ENCODE measurements at regions not wholly inside any gene's neighbourhood (a gene's known extent, or its start where the extent isn't known, plus 50 kb on each side); places are given as distances from the start of the nearest gene placed in this dataset.

DNA sequence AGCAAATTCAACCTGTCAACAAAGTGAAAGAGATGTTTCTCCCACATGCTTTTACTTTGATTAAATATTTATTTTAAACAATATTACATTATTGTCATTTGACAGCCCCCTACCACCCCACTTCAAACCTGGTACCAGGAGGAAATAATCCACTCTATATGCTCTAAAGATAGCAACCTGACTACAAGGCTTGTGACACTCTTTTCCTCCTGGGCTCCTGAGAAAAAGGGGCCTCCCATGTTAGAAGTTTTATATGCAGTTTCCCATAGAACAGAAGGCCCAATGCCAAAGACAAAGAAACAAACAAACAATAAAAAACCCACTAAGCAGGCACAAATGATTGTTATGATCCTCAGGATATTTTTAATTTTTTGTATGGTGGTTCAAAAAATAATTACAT lies 73.6 kb downstream of the RPS29 start:
- ChIA-PET POLR2A (ENCODE audit: unreplicated experiment) (interaction anchor here (0.7 kb wide), 1 partner anchor 1893 kb away, joined by 5 read pairs; no protein-coding TSS in a partner anchor), CTCF (interaction anchor here (0.7 kb wide), 1 partner anchor 17 kb away, joined by 3 read pairs; no protein-coding TSS in a partner anchor)
- Histone ChIP-seq H3K27me3 (ENCODE audit: insufficient read depth, low read depth) (no peaks in the 10 kb centered on the region), H3K9me3 (ENCODE audit: insufficient read depth, low read depth) (peaks cover 8% of the 10 kb centered on the region; the same call in 1 of the 2 replicates), H3K9me2 (ENCODE audit: insufficient read depth) (no peaks in the 10 kb centered on the region), H3K79me2 (ENCODE audit: low read depth) (no peaks in the 10 kb centered on the region), H3K4me3 (no peak overlapping the region), H2AFZ (no peak overlapping the region), H3K4me2 (peak overlapping the region; percentile 56), H3K27ac (peak overlapping the region; percentile 90), H3K4me1 (replicated peaks; ENCODE audit: insufficient read depth) (peaks cover 31% of the 10 kb centered on the region), H3F3A (ENCODE audit: insufficient read depth, low read depth) (peaks cover 8% of the 10 kb centered on the region; the same call in 1 of the 2 replicates), H4K20me1 (ENCODE audit: insufficient read depth) (no peaks in the 10 kb centered on the region), H3K36me3 (ENCODE audit: low read depth) (no peaks in the 10 kb centered on the region)
- no TSS peak for BruUV-seq (replicated peaks)
- TF ChIP-seq EZH2 (IDR thresholded peaks at IDR 0.05; ENCODE audit: low read depth): no peak
- TF ChIP-seq, protein P1, sequence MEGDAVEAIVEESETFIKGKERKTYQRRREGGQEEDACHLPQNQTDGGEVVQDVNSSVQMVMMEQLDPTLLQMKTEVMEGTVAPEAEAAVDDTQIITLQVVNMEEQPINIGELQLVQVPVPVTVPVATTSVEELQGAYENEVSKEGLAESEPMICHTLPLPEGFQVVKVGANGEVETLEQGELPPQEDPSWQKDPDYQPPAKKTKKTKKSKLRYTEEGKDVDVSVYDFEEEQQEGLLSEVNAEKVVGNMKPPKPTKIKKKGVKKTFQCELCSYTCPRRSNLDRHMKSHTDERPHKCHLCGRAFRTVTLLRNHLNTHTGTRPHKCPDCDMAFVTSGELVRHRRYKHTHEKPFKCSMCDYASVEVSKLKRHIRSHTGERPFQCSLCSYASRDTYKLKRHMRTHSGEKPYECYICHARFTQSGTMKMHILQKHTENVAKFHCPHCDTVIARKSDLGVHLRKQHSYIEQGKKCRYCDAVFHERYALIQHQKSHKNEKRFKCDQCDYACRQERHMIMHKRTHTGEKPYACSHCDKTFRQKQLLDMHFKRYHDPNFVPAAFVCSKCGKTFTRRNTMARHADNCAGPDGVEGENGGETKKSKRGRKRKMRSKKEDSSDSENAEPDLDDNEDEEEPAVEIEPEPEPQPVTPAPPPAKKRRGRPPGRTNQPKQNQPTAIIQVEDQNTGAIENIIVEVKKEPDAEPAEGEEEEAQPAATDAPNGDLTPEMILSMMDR (conservative IDR thresholded peaks at IDR 0.05): no peak
- DNase-seq: no peak
- intact Hi-C loops (cut with micrococcal nuclease; ENCODE audit: unreplicated experiment): no loop called here

DNA sequence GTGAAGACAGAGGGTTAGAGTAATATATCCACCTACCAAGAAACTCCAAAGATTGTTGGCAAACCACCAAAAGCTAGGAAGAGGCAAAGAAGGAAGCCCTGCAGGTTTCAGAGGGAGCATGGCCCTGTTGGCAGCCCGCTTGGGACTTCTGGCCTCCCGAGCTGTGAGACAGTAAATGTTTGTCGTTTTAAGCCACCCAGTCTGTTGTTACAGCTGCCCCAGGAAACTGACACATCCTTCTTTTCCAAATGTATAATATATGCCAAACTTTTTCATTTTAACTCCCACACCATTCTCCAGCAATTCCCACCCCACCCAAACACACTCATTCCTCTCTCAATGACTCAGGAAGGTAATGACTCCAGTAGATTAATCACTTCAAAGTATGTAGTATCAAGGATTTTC lies 74.0 kb downstream of the RPS29 start:
- peak; percentile 59 to 94 for DNase-seq
- peaks cover 8% of the 10 kb centered on the region; the same call in 1 of the 2 replicates for H3K9me3 ChIP-seq (ENCODE audit: insufficient read depth, low read depth)
- intact Hi-C loops (cut with micrococcal nuclease; ENCODE audit: unreplicated experiment): no loop called here
- H3K36me3 ChIP-seq (ENCODE audit: low read depth): no peaks in the 10 kb centered on the region
- H3K27me3 ChIP-seq (ENCODE audit: insufficient read depth, low read depth): no peaks in the 10 kb centered on the region
- H3K4me3 ChIP-seq: peak overlapping the region; percentile 2; the same call in 1 of the 2 replicates
- TF ChIP-seq, protein P1 (conservative IDR thresholded peaks at IDR 0.05): no peak
- TF ChIP-seq EZH2 (IDR thresholded peaks at IDR 0.05; ENCODE audit: low read depth): no peak
- H4K20me1 ChIP-seq (ENCODE audit: insufficient read depth): no peaks in the 10 kb centered on the region
- no peak overlapping the region for H2AFZ ChIP-seq
- peaks cover 8% of the 10 kb centered on the region; the same call in 1 of the 2 replicates for H3F3A ChIP-seq (ENCODE audit: insufficient read depth, low read depth)
- BruUV-seq (replicated peaks): no TSS peak
- no peaks in the 10 kb centered on the region for H3K9me2 ChIP-seq (ENCODE audit: insufficient read depth)
- ChIA-PET CTCF (interaction anchor here (0.7 kb wide), 1 partner anchor 16 kb away, joined by 3 read pairs; no protein-coding TSS in a partner anchor), POLR2A (ENCODE audit: unreplicated experiment) (no interaction called here)
- H3K27ac ChIP-seq: peak overlapping the region; percentile 90
- H3K4me1 ChIP-seq (replicated peaks; ENCODE audit: insufficient read depth): peaks cover 31% of the 10 kb centered on the region
- H3K79me2 ChIP-seq (ENCODE audit: low read depth): no peaks in the 10 kb centered on the region
- peak overlapping the region; percentile 56 for H3K4me2 ChIP-seq

DNA sequence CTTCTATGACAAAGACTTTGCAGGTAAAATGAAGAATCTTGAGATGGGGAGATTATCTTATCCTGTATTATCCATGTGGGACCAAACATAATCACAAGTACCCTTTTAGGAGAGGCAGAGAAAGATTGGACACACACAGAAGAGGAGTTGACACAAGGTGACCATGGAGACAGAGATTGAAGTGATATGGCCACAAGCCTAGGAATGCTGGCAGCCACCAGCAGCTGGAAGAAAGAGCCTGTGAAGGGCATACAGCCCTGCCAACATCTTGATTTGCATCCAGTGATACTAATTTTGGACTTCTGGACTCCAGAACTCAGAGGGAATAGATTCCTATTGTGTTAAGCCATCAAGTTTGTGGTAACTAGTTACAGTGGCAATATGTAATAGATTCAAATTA lies 78.1 kb downstream of the RPS29 start:
- BruUV-seq (replicated peaks): no TSS peak
- no peak for DNase-seq
- CTCF ChIA-PET: no interaction called here

More for the DNA sequence above, 78.1 kb downstream of the RPS29 start:
- H3K27me3 ChIP-seq (ENCODE audit: insufficient read depth, low read depth): no peaks in the 10 kb centered on the region
- H3K9me3 ChIP-seq (ENCODE audit: insufficient read depth, low read depth): peaks cover 8% of the 10 kb centered on the region; the same call in 1 of the 2 replicates
- peaks cover 29% of the 10 kb centered on the region for H3F3A ChIP-seq (ENCODE audit: insufficient read depth, low read depth)
- intact Hi-C loops (cut with micrococcal nuclease; ENCODE audit: unreplicated experiment): loop anchor here (10.0 kb wide), 1 partner anchor 77 kb away; the partner anchor contains the start of gene RPS29
- H3K79me2 ChIP-seq (ENCODE audit: low read depth): no peaks in the 10 kb centered on the region
- no peaks in the 10 kb centered on the region for H3K36me3 ChIP-seq (ENCODE audit: low read depth)
- no peak for TF ChIP-seq EZH2 (IDR thresholded peaks at IDR 0.05; ENCODE audit: low read depth)
- TF ChIP-seq, protein P1 (conservative IDR thresholded peaks at IDR 0.05): no peak
- no peak overlapping the region for H2AFZ ChIP-seq
- no peaks in the 10 kb centered on the region for H3K9me2 ChIP-seq (ENCODE audit: insufficient read depth)
- H4K20me1 ChIP-seq (ENCODE audit: insufficient read depth): no peaks in the 10 kb centered on the region
- no peak overlapping the region for H3K27ac ChIP-seq
- H3K4me2 ChIP-seq: no peak overlapping the region
- H3K4me3 ChIP-seq: no peak overlapping the region
- POLR2A ChIA-PET (ENCODE audit: unreplicated experiment): no interaction called here
- peaks cover 52% of the 10 kb centered on the region for H3K4me1 ChIP-seq (replicated peaks; ENCODE audit: insufficient read depth)

Measured in PC-9 (cell line).